HepG2 (cell line): ENCODE measurements at regions not wholly inside any gene's neighbourhood (a gene's known extent, or its start where the extent isn't known, plus 50 kb on each side); places are given as distances from the start of the nearest gene placed in this dataset.

Source experiments
- ATAC-seq: fragments of 200-7000 bp; cut with Tn5 transposase; 3 replicates; pipeline ENCODE4 v1.9.1; 2020; ENCODE audit warnings: mild to moderate bottlenecking, moderate library complexity
- BruUV-seq: library from RNA; stranded (reverse); fragments of 400-500 nt; replicated peaks from 2 replicates; lab custom pipeline; 2021; lab: Mats Ljungman, UMichigan
- CTCF ChIA-PET: fragments of 300-600 bp; formaldehyde crosslinking; extraction: SDS; loops from one replicate; lab custom pipeline; 2021; ENCODE audit warnings: low total read pairs, inconsistent platforms, low intra/inter-chr PET ratio; lab: Yijun Ruan, JAX
- POLR2A ChIA-PET: fragments of 350-600 bp; sonication (Branson Sonifier 250); formaldehyde crosslinking; loops from one replicate; lab custom pipeline; 2020; ENCODE audit warnings: antibody characterized with exemption, inconsistent platforms; lab: Yijun Ruan, JAX
- DNase-seq: peaks from one replicate; pipeline ENCODE4 v3.0.0-alpha.2; 2015; ENCODE audit warnings: low spot score
- FAIRE-seq: peaks from 3 replicates; lab custom pipeline; 2011; peaks lifted over from hg19 to GRCh38; lab: Jason Lieb, UNC
- H2AFZ ChIP-seq: one replicate; pipeline ENCODE4 v1.6.1; 2011; ENCODE audit warnings: low read length, inconsistent platforms
- H3K27ac ChIP-seq: fragments of 300-600 bp; 3 replicates; pipeline ENCODE4 v1.8.0; 2011; ENCODE audit warnings: mixed run types, mild to moderate bottlenecking, mixed read lengths, low read length, inconsistent platforms; ENCODE audit not compliant: insufficient read depth; ENCODE audit errors: extremely low read length
- H3K27me3 ChIP-seq, 2 experiments: fragments of 200-600 bp in 1 of 2; 2 replicates in 1 of 2; 3 replicates in 1 of 2; pipeline versions ENCODE4 v1.6.0 to v1.8.0; 2011; ENCODE audit warnings: low read length in 2 of 2, mild to moderate bottlenecking in 2 of 2, moderate library complexity in 2 of 2, inconsistent platforms in 1 of 2; ENCODE audit not compliant: insufficient read depth in 2 of 2, control insufficient read depth in 1 of 2
- H3K36me3 ChIP-seq, 2 experiments: fragments of 200-600 bp in 1 of 2; replicated peaks in 1 of 2; 2 replicates in 1 of 2; 3 replicates in 1 of 2; pipeline versions ENCODE4 v1.5.1 to v1.8.0; 2011; ENCODE audit warnings: low read length in 2 of 2, inconsistent platforms in 1 of 2; ENCODE audit not compliant: insufficient read depth in 2 of 2, control insufficient read depth in 1 of 2
- H3K4me1 ChIP-seq: 2 replicates; pipeline ENCODE4 v1.5.1; 2012; ENCODE audit warnings: low read length, inconsistent platforms; ENCODE audit not compliant: insufficient read depth
- H3K4me2 ChIP-seq: 2 replicates; pipeline ENCODE4 v1.6.0; 2011; ENCODE audit warnings: low read depth, low read length, inconsistent platforms
- H3K4me3 ChIP-seq, 3 experiments: fragments of 200-600 bp in 1 of 3; sonication (generic), shearing (Covaris generic) in 1 of 3; replicated peaks in 1 of 3; 2 replicates each; pipeline ENCODE4 v1.5.1; 2011 to 2016; ENCODE audit warnings: low read length in 3 of 3, inconsistent platforms in 2 of 3, low read depth in 2 of 3, mild to moderate bottlenecking in 2 of 3, control low read depth in 1 of 3, mixed read lengths in 1 of 3; ENCODE audit not compliant: insufficient read depth in 1 of 3
- H3K79me2 ChIP-seq: one replicate; pipeline ENCODE4 v1.6.1; 2011; ENCODE audit warnings: low read length, inconsistent platforms; ENCODE audit not compliant: insufficient read depth
- H3K9ac ChIP-seq: 2 replicates; pipeline ENCODE4 v1.6.0; 2011; ENCODE audit warnings: mild to moderate bottlenecking, low read depth, low read length, inconsistent platforms; ENCODE audit not compliant: insufficient read depth
- H3K9me3 ChIP-seq: 2 replicates; pipeline ENCODE4 v1.5.1; 2012; ENCODE audit warnings: mild to moderate bottlenecking, low read length
- H4K20me1 ChIP-seq: 2 replicates; pipeline ENCODE4 v1.6.0; 2011; ENCODE audit warnings: inconsistent platforms, mild to moderate bottlenecking, low read length, moderate library complexity; ENCODE audit not compliant: insufficient read depth
- KDM3A ChIP-seq: IDR thresholded peaks from 2 replicates; pipeline ENCODE4 v1.6.1; 2018; ENCODE audit warnings: low read depth, missing compliant biosample characterization
- NFE2L2 ChIP-seq: fragments of 150-350 bp; IDR thresholded peaks from 2 replicates; pipeline ENCODE4 v1.6.1; 2014; ENCODE audit warnings: low read length
- RNF2 ChIP-seq: fragments of 450-650 bp; conservative IDR thresholded peaks from 2 replicates; pipeline ENCODE4 v1.6.1; 2016; ENCODE audit warnings: low read depth
- SYNCRIP ChIP-seq: fragments of 200-400 bp; formaldehyde crosslinking; IDR thresholded peaks from 2 replicates; pipeline ENCODE4 v1.6.1; 2018; ENCODE audit warnings: mild to moderate bottlenecking, low read depth, low read length; ENCODE audit not compliant: insufficient read depth
- TFE3 ChIP-seq: IDR thresholded peaks from 2 replicates; pipeline ENCODE4 v1.6.1; 2016
- THYN1 ChIP-seq: sonication (generic); formaldehyde crosslinking; IDR thresholded peaks from 2 replicates; pipeline ENCODE4 v1.8.1; 2023; ENCODE audit warnings: low read depth, mild to moderate bottlenecking, moderate library complexity, missing genetic modification reagents, borderline replicate concordance
- ZNF407 ChIP-seq: sonication (generic); formaldehyde crosslinking; IDR thresholded peaks from one replicate; pipeline ENCODE4 v1.5.1; 2020; ENCODE audit warnings: mild to moderate bottlenecking, missing genetic modification reagents; ENCODE audit errors: not compliant biosample characterization
- WGBS: methylation state at CpG from one replicate; pipeline ENCODE4 v1.1.6; 2017; ENCODE audit warnings: low lambda C conversion rate; 5-methylcytosine and 5-hydroxymethylcytosine counted together
- in situ Hi-C: cut with HindIII; loops from 2 replicates; pipeline ENCODE4 v1.10.0; 2017; ENCODE audit warnings: low pct_unique_long_range_greater_than_20kb; ENCODE audit not compliant: extremely low pct_ligation_motif_present
- intact Hi-C: fragments of 100-400 bp; cut with micrococcal nuclease; formaldehyde crosslinking; loops from one replicate; pipeline ENCODE4 v1.10.0; 2022; ENCODE audit not compliant: unreplicated experiment
- TF ChIP-seq, protein P1 (sequence below): sonication (generic); formaldehyde crosslinking; IDR thresholded peaks from 2 replicates; pipeline ENCODE4 v1.5.0; 2020; ENCODE audit warnings: mild to moderate bottlenecking, missing genetic modification reagents, borderline replicate concordance

- BruUV-seq = no TSS peak
- CTCF ChIA-PET = no interaction called here
- H3K9ac ChIP-seq = no peak overlapping the region
- 95% methylated on average over 1 of the region's 1 CpG for WGBS
- in situ Hi-C loops (no loop called here), intact Hi-C loops (no loop called here)
- POLR2A ChIA-PET = no interaction called here
- H3K27me3 ChIP-seq = no peaks in the 10 kb centered on the region
- H3K36me3 ChIP-seq = peaks cover 0 to 10% of the 10 kb centered on the region in 2 experiments; a peak in 1 of 5 replicates
- FAIRE-seq (no peak), ATAC-seq (no peak), DNase-seq (no peak)
- TF ChIP-seq TFE3 (CRISPR knock-in tag) (no peak), KDM3A (CRISPR knock-in tag) (no peak), NFE2L2 (no peak), ZNF407 (no peak), RNF2 (no peak), SYNCRIP (no peak), THYN1 (CRISPR knock-in tag) (no peak)
- TF ChIP-seq, protein P1, sequence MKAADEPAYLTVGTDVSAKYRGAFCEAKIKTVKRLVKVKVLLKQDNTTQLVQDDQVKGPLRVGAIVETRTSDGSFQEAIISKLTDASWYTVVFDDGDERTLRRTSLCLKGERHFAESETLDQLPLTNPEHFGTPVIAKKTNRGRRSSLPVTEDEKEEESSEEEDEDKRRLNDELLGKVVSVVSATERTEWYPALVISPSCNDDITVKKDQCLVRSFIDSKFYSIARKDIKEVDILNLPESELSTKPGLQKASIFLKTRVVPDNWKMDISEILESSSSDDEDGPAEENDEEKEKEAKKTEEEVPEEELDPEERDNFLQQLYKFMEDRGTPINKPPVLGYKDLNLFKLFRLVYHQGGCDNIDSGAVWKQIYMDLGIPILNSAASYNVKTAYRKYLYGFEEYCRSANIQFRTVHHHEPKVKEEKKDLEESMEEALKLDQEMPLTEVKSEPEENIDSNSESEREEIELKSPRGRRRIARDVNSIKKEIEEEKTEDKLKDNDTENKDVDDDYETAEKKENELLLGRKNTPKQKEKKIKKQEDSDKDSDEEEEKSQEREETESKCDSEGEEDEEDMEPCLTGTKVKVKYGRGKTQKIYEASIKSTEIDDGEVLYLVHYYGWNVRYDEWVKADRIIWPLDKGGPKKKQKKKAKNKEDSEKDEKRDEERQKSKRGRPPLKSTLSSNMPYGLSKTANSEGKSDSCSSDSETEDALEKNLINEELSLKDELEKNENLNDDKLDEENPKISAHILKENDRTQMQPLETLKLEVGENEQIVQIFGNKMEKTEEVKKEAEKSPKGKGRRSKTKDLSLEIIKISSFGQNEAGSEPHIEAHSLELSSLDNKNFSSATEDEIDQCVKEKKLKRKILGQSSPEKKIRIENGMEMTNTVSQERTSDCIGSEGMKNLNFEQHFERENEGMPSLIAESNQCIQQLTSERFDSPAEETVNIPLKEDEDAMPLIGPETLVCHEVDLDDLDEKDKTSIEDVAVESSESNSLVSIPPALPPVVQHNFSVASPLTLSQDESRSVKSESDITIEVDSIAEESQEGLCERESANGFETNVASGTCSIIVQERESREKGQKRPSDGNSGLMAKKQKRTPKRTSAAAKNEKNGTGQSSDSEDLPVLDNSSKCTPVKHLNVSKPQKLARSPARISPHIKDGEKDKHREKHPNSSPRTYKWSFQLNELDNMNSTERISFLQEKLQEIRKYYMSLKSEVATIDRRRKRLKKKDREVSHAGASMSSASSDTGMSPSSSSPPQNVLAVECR (CRISPR knock-in tag) = no peak
- H3K4me3 ChIP-seq = no peak overlapping the region
- no peaks in the 10 kb centered on the region for H3K79me2 ChIP-seq
- H3K27ac ChIP-seq = no peak overlapping the region
- no peak overlapping the region for H3K4me2 ChIP-seq
- H2AFZ ChIP-seq = no peak overlapping the region
- H3K4me1 ChIP-seq = no peaks in the 10 kb centered on the region
- H4K20me1 ChIP-seq = no peaks in the 10 kb centered on the region
- no peaks in the 10 kb centered on the region for H3K9me3 ChIP-seq
Observed at GRCh38 chr13:33524086-33524485, 238.5 kb upstream of the STARD13 start.
